Umbilical cord (tissue), 1 donor: ENCODE measurements at regions not wholly inside any gene's neighbourhood (a gene's known extent, or its start where the extent isn't known, plus 50 kb on each side); places are given as distances from the start of the nearest gene placed in this dataset.

ENCODE experiments used
- DNase-seq: peaks from one replicate; pipeline ENCODE4 v3.0.0-alpha.2; 2015; ENCODE audit warnings: low spot score

DNA sequence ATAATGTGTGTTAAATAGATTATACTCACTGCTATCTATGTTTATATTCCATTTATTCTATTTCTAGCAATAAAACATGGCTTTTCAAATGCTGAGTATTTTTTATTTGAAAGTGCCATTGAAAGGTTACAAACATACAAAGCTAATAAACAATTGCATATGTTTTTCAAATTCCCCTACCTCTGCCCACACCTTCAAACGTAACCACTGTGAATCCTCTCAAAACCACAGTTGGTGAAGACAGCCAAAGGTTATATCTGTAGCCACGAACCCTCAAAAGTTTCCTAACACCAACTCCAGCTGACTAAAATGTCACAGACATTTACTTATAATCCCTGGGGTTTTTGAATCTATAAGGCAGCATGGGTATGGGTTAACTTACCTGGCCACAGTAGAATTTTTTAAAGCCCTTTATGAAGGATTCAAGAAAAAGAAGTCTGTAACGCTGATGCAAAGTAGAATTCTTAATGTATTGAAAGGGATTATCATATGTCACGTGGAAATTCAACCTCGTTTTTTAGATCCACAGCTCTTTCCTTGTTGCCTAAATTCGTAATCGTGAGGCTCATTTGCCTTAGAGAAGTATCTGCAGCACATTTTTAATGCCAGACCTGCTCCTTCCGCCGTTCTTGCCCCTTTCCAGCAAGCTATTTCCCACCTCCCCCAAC lies 122.5 kb upstream of the ZC3H12C start:
- DNase-seq: no peak

- peak; percentile 51 for DNase-seq
Measured at GRCh38 chr11:109971184-109971523, 122.0 kb upstream of the ZC3H12C start.

DNA sequence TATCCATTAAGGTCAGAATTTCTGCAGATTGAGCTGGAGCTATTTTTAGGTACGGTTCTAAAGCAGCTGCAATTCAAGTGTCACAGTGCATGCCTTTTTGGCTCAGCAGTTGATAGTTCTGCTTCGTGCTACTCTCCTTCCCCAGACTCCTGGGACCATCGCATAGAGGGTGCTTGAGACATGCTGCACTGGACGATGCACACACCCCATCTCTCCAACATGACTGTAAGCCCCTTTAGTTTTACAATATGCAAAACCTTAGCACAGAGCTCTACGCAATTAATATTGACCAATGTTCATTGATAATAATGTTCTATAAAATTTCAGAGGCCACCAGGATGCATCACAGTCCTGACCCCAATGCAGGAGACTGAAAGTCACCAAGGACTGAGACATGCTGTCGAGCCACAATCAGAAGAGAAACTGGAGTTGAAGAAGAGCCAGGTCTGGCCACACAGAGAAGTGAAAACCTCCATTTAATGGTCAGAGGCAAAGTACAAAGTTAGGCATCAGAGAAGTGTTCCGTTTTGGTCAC lies 120.9 kb upstream of the ZC3H12C start:
- peak; percentile 22 for DNase-seq

- no peak for DNase-seq
Measured at GRCh38 chr11:109972939-109973338, 120.3 kb upstream of the ZC3H12C start.

GRCh38 chr11:109973486-109973885 lies 119.7 kb upstream of the ZC3H12C start:
- DNase-seq: no peak

- no peak for DNase-seq
Measured at GRCh38 chr11:109974523-109974922, 118.7 kb upstream of the ZC3H12C start.

DNA sequence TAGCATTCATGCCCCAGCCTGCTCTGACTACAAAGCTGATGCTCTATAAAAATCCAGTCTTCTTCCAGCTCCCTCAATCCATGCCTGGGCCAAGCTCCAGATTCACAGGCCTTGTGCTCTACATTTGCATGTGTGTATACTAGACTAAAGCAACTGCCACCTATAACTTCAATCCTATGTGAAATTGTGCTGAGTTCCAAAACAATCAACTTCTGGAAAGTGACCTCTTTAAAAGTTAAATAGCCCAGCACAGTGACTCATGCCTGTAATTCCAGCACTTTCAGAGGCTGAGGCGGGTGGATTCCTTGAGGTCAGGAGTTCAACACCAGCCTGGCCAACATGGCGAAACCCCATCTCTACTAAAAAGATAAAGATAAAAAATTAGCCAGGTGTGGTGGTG lies 114.3 kb upstream of the ZC3H12C start:
- DNase-seq: no peak

- no peak for DNase-seq
Measured at GRCh38 chr11:109981031-109981636, 112.1 kb upstream of the ZC3H12C start.

- no peak for DNase-seq
Measured at GRCh38 chr11:109983358-109983757, 109.8 kb upstream of the ZC3H12C start.

GRCh38 chr11:109984634-109985289 lies 108.4 kb upstream of the ZC3H12C start:
- no peak for DNase-seq

DNA sequence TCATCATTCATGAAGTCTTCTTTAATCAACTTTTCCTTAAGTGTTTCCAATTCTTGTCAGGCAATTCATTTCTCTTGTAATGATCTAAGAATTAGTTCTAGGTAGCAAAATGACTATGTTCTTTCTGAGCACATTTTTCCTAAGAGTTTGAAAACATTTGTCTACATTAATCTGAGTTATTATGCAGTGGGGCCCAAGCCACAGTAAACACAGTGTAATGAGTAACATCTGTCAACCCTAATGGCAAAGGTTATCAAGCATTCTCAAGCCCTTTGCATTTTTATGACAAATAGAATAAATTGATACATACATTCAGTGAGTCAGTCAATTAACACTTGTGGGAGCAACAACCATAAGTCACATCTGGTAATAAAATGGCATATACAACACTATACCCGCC lies 106.7 kb upstream of the ZC3H12C start:
- no peak for DNase-seq

DNA sequence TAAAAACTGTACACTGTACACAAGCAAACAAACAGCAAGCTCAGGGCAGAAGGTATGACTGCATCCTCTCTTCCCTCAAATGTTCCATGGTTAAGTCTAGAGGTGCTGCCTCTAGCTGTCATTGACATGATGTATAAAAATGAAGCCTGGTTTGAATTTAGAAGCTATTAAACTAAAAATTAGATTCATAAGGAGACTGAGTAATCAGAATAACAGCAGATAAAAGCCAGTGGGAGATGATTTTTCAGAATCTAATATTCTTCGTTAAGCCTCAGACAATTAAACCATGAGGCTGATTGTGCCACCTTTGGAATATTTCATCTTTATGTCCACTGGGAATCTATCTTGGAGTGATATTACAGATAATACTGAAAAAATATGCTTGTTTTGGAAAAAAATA lies 101.4 kb upstream of the ZC3H12C start:
- no peak for DNase-seq

DNA sequence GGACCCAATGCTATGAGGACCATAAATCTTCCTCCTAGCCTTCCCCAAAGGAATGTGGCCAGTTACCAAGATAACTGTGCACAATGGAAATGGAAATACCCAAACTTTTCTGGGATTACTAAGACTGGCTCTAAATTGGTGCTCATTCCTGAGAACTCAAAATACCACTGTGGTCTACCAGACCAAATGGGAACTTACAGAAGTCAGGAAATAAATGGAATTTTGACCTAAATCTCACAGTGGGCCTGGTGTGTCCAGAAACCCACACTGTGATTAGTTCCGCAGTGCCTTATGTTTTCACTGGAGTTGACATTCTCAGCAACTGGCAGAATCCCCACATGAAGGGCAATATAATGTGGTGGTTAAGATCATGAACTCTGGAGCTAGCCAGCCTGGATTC lies 99.4 kb upstream of the ZC3H12C start:
- no peak for DNase-seq

DNA sequence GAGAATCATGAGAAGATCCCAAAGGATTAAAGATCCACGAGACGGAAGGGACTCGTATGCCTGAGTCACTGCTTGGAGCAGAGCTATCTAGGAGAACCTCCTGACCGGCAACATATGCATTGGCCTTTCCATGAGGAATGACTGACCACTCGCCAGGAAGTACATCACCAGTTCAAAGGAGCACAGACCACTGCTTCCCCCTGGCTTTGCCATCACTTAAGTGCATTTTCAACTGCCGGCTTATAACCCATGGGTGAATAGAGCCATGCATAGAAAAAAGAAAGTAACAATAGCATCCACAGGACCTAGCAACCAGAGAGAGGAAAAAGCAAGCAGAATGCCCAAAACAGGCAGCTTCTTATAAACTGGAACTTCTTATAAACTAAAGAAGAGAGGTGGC lies 98.3 kb upstream of the ZC3H12C start:
- DNase-seq: no peak

DNA sequence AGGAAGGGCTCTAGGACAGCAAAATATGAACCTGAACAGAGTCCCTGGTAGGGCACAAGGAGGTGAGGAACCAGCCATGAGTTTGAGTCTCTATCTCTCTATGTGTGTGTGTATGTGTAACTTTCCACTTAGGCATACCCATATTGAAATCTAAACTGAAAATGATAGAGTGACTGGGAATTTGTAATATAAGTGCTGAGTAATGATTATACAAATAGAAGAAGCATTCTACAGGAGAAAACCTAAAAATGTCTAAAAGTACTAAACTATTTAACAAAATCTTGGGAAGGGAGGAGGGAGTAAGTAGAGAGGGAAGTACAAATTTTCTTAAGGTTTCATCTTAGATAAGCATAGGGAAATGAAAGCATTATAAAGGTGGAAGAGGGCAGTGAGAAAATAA lies 97.1 kb upstream of the ZC3H12C start:
- no peak for DNase-seq

DNA sequence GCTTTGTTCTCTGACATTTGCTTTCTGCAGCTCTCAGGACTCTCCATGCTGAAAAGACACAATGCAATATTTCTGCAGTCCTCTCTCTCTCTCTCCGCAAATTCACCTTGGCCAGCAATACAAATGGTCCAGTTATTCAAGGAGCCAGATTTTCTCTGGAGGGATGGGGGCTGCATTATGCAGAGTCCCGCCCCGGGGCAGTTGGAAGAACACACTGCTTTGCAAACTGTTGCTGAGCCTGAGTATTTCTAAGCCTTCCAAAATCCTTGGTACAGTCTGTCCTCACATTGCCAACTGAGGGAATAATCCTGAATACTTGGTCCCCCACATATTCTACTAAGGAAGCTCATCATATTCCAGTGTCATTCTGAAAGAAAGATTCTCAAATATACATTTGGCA lies 94.3 kb upstream of the ZC3H12C start:
- DNase-seq: no peak

- DNase-seq: peak; percentile 83
Measured at GRCh38 chr11:110000031-110000502, 93.1 kb upstream of the ZC3H12C start.

DNA sequence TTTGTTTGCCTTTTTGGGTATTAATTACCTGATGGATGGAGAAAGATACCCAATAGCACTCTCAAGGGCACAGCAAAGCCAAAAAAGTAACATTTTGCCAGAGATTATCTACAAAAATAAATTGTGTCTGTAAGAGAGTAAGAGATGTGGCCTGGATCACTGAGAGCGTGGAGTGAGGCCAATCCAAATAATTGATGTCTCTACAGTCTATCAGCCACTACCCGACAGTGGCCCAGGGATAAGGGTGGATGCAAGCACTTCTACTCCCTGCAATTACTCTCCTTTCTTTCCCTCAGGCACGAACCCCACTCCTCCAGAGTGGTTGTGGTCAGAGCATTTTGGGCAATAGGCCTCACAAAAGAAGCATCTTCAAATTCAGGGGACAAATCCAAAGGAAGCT lies 92.3 kb upstream of the ZC3H12C start:
- DNase-seq: no peak

- no peak for DNase-seq
Measured at GRCh38 chr11:110003426-110003825, 89.8 kb upstream of the ZC3H12C start.

DNA sequence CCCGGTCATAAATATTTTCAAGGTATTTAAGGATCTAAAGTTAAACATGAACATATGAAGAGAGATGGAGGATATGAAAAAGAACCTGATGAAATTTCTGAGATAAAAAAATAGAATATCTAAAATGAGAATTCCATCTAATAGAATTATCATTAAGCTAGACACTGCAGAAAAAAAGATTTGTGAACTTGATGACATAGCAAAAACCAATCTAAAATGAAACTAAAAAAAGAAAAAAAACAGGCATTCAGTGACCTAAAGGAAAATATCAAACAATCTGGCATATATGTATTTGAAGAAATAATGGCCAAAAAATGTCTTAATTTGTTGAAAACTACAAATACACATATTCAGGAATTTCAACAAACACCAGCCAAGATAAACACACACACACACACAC lies 81.6 kb upstream of the ZC3H12C start:
- DNase-seq: no peak

GRCh38 chr11:110015695-110016094 lies 77.5 kb upstream of the ZC3H12C start:
- no peak for DNase-seq

GRCh38 chr11:110019675-110020074 lies 73.5 kb upstream of the ZC3H12C start:
- no peak for DNase-seq

GRCh38 chr11:110022548-110022947 lies 70.6 kb upstream of the ZC3H12C start:
- peak; percentile 41 for DNase-seq
